HUES6 (cell line): ENCODE measurements at regions not wholly inside any gene's neighbourhood (a gene's known extent, or its start where the extent isn't known, plus 50 kb on each side); places are given as distances from the start of the nearest gene placed in this dataset.
"Not testable (repeated sequence)": the region's sequence is repeated elsewhere in the genome, so short reads cannot be mapped to it uniquely, and the experiment has no call there.

Experiments used
- H3K27ac ChIP-seq: 2 replicates; pipeline ENCODE4 v1.7.0; 2013; ENCODE audit warnings: low read depth, mild to moderate bottlenecking, low read length, inconsistent platforms
- H3K27me3 ChIP-seq: 2 replicates; pipeline ENCODE4 v1.6.1; 2013; ENCODE audit warnings: low read length; ENCODE audit not compliant: control insufficient read depth, insufficient read depth
- H3K36me3 ChIP-seq: 2 replicates; pipeline ENCODE4 v1.6.1; 2013; ENCODE audit warnings: low read length; ENCODE audit not compliant: control insufficient read depth, insufficient read depth
- H3K4me1 ChIP-seq: 2 replicates; pipeline ENCODE4 v1.6.1; 2013; ENCODE audit warnings: low read length; ENCODE audit not compliant: control insufficient read depth, insufficient read depth
- H3K4me3 ChIP-seq: 2 replicates; pipeline ENCODE4 v1.5.1; 2013; ENCODE audit warnings: low read depth, low read length
- H3K9ac ChIP-seq: one replicate; pipeline ENCODE4 v1.6.1; 2013; ENCODE audit warnings: mild to moderate bottlenecking, low read length
- H3K9me3 ChIP-seq: 2 replicates; pipeline ENCODE4 v1.6.1; 2013; ENCODE audit warnings: low read depth, low read length; ENCODE audit not compliant: control insufficient read depth, insufficient read depth

DNA sequence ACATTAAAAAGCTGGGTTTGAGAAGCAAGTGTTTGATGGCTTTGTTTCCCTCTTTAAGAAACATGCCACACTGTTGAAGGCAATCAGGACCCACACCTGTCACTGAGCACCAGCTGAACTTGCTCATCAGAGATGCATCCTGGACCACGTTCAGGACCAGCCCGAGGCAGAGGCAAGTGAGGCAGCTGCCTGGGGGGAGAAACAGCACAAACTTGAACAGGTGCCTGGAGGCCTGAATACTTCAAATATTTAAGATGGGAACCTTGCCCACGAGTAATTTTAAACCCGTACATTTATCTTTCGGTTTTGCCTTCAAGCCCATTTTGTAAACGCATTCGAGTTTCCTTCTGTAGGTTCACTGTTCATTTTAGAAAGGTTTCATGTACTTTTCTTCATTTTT lies 421.3 kb downstream of the NYAP2 start:
- Histone ChIP-seq H3K27me3 (no peaks in the 10 kb centered on the region), H3K4me1 (peaks cover 3% of the 10 kb centered on the region; the same call in 1 of the 2 replicates), H3K9me3 (no peaks in the 10 kb centered on the region), H3K36me3 (no peaks in the 10 kb centered on the region), H3K27ac (no peak overlapping the region), H3K9ac (no peak overlapping the region), H3K4me3 (no peak overlapping the region)

DNA sequence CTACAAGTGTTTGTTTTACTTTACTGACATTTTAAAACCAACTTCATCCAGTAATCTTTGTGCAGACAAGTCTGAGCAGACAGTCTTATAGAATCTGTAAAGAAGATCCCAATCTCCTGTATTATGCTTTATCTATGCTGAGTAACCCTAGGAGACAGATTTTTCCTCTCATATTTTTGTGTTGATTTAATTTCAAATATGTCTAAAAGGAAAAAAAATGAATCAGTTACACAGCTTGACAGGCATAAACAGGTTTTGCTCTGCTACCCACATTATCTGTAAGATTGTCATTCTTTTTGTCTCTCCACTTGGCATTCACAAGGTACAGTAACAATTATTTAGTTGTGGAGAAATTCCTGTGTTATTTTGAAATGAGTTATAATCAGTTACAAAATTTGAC lies 415.0 kb downstream of the NYAP2 start:
- Histone ChIP-seq H3K36me3 (no peaks in the 10 kb centered on the region), H3K4me1 (no peaks in the 10 kb centered on the region), H3K27me3 (no peaks in the 10 kb centered on the region), H3K9me3 (no peaks in the 10 kb centered on the region), H3K4me3 (no peak overlapping the region), H3K9ac (no peak overlapping the region), H3K27ac (no peak overlapping the region)

GRCh38 chr2:225806105-225806504 lies 406.6 kb downstream of the NYAP2 start:
- Histone ChIP-seq H3K9me3 (no peaks in the 10 kb centered on the region), H3K4me3 (no peak overlapping the region), H3K27me3 (no peaks in the 10 kb centered on the region), H3K4me1 (no peaks in the 10 kb centered on the region), H3K9ac (no peak overlapping the region), H3K36me3 (no peaks in the 10 kb centered on the region), H3K27ac (no peak overlapping the region)

GRCh38 chr2:225802076-225802475 lies 402.6 kb downstream of the NYAP2 start:
- not testable (repeated sequence) for H3K36me3 ChIP-seq, H3K27ac ChIP-seq, H3K4me3 ChIP-seq, H3K9ac ChIP-seq, H3K4me1 ChIP-seq, H3K27me3 ChIP-seq, H3K9me3 ChIP-seq

DNA sequence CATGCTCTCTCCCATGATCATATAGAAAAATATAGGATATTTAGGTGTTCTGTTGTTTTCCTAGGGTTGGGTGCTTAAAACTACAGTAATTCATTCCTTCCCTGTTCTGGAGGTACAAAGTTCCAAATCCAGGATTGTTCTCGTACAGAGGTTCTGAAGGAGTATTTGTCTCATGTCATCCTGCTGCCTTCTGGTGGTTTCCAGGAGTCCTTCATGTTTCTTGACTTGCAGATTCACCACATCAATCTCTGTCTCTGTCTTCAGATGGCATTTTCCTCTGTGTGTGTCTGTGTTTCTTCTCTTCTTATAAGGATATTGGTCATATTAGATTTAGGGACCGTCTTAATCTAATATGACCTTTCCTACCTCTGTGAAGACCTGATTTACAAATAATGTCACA lies 397.9 kb downstream of the NYAP2 start:
- H3K27me3 ChIP-seq: no peaks in the 10 kb centered on the region
- H3K9ac ChIP-seq: no peak overlapping the region
- H3K4me3 ChIP-seq: no peak overlapping the region
- no peak overlapping the region for H3K27ac ChIP-seq
- H3K9me3 ChIP-seq: no peaks in the 10 kb centered on the region
- H3K36me3 ChIP-seq: no peaks in the 10 kb centered on the region
- H3K4me1 ChIP-seq: no peaks in the 10 kb centered on the region

GRCh38 chr2:225794652-225795400 lies 395.3 kb downstream of the NYAP2 start:
- no peaks in the 10 kb centered on the region for H3K27me3 ChIP-seq
- no peaks in the 10 kb centered on the region for H3K9me3 ChIP-seq
- H3K9ac ChIP-seq: no peak overlapping the region
- no peaks in the 10 kb centered on the region for H3K4me1 ChIP-seq
- no peaks in the 10 kb centered on the region for H3K36me3 ChIP-seq
- H3K27ac ChIP-seq: no peak overlapping the region
- no peak overlapping the region for H3K4me3 ChIP-seq

DNA sequence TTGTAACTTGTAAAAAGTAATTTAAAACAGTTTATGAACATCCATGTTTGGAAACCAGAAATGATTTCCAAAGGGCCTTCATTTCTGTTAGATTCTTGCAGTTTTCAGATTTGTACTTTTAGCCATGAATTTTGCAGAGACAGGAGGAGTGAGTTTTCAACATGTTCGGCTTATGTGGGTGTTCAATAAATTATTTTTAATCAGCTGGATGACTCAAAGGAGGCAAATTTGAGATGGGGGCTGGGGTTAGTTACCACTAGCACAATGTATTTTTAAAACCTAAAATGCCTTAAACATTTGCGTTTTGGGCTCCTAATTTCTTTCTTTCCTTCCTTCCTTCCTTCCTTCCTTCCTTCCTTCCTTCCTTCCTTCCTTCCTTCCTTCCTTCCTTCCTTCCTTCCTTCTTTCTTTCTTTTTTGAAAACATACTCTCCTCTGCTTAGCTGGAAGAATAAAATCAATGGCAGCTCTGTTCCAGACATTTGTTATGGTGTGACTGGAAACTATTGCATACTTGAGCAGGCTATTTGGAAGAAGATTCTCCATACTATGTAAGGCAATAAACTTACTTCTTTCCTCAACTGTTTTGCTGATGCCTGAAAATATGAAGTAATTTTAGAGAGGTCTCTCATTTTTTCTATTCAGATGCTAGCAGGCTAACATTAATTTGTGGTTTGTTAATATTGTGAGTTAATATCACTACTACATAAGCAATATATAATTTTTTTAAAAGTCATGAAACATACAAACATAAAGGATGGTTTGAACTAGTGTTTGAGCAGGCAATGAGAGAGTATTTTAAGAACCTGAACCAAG lies 394.4 kb downstream of the NYAP2 start:
- Histone ChIP-seq H3K4me1 (no peaks in the 10 kb centered on the region), H3K4me3 (no peak overlapping the region), H3K9me3 (no peaks in the 10 kb centered on the region), H3K9ac (no peak overlapping the region), H3K36me3 (no peaks in the 10 kb centered on the region), H3K27ac (no peak overlapping the region), H3K27me3 (no peaks in the 10 kb centered on the region)

- Histone ChIP-seq H3K4me3 (no peak overlapping the region), H3K9ac (no peak overlapping the region), H3K27ac (no peak overlapping the region), H3K4me1 (no peaks in the 10 kb centered on the region), H3K9me3 (no peaks in the 10 kb centered on the region), H3K36me3 (no peaks in the 10 kb centered on the region), H3K27me3 (no peaks in the 10 kb centered on the region)
Observed at GRCh38 chr2:225788571-225789094, 389.1 kb downstream of the NYAP2 start.

DNA sequence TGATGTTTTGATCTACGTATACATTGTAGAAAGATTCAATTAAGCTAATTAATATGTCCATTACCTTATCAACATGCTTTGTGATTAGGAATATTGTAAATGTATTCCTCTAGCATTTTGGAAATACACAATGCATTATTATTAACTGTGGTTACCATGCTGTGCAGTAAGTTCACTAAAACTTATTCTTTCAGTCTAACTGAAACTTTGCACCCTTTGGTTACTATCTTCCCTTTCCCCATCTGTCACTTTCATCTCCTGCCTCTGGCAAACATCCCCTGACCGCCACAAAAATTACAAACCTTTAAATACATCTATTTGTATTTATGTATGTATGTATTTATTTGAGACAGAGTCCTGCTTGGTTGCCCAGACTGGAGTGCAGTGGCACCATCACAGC lies 388.0 kb downstream of the NYAP2 start:
- H3K27me3 ChIP-seq: no peaks in the 10 kb centered on the region
- no peaks in the 10 kb centered on the region for H3K9me3 ChIP-seq
- no peak overlapping the region for H3K9ac ChIP-seq
- no peaks in the 10 kb centered on the region for H3K36me3 ChIP-seq
- H3K27ac ChIP-seq: no peak overlapping the region
- no peak overlapping the region for H3K4me3 ChIP-seq
- no peaks in the 10 kb centered on the region for H3K4me1 ChIP-seq

DNA sequence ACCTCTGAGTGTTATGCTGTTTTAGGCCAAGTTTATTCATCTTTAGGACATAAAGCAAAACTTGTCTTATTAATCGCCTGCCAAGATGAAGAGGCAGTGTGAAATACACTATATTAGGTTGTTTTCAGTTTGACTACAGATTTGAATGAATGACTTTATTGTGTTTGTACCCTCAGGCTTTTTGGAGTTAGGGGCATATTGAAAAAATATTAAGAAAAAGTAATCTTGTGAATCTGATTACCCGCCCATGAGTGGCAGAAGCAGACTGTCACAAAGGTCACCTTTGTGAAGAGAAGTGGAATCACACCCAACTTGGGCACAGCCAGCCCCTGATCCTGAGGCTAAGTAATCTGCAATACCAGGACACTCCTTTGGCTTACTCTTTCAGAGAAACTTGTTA lies 382.5 kb downstream of the NYAP2 start:
- Histone ChIP-seq H3K36me3 (no peaks in the 10 kb centered on the region), H3K27me3 (no peaks in the 10 kb centered on the region), H3K9ac (no peak overlapping the region)

DNA sequence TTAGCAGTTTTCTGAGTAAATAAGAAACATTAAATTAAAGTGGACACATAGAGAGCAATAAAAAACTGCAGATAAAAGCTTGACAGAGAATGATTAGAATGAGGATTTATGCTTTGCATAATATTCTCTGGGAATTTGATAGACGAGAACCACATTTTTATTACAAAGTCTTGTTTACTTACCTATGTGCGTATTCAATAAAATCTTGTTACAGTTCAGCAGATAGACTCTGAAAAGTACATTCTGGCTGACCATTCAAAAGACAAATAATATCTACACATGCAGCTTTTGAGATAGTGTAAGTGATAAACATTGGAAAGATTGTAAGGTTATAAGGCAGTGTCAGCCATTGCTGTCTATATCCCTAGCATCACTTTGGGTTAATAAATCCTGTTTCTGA lies 381.6 kb downstream of the NYAP2 start:
- Histone ChIP-seq H3K27me3 (no peaks in the 10 kb centered on the region), H3K36me3 (no peaks in the 10 kb centered on the region), H3K27ac (no peak overlapping the region), H3K9ac (no peak overlapping the region), H3K9me3 (no peaks in the 10 kb centered on the region), H3K4me3 (no peak overlapping the region), H3K4me1 (no peaks in the 10 kb centered on the region)

More for the DNA sequence above, 382.5 kb downstream of the NYAP2 start:
- Histone ChIP-seq H3K4me1 (no peaks in the 10 kb centered on the region), H3K9me3 (no peaks in the 10 kb centered on the region), H3K27ac (no peak overlapping the region), H3K4me3 (no peak overlapping the region)
